Right lobe of liver (tissue), 4 donors: ENCODE measurements at regions not wholly inside any gene's neighbourhood (a gene's known extent, or its start where the extent isn't known, plus 50 kb on each side); places are given as distances from the start of the nearest gene placed in this dataset.

Source experiments
- POLR2A ChIP-seq: fragments of 450-650 bp; IDR thresholded peaks from one replicate; pipeline ENCODE4 v1.6.1; 2017; ENCODE audit warnings: antibody characterized with exemption, mild to moderate bottlenecking
- TF ChIP-seq, protein P1 (sequence below), 4 donors: fragments of 200-600 bp in 3 of 4; fragments of 450-650 bp in 1 of 4; IDR thresholded peaks; one replicate each; pipeline versions ENCODE4 v1.5.1 to v1.8.0; 2016 to 2022; ENCODE audit warnings: antibody characterized with exemption in 4 of 4, mild to moderate bottlenecking in 2 of 4
- donor health status: DM: no; HTN: no; CAD: no.
- donor health status: DM: no; HTN: no; CAD: no.
- donor health status: DM: no; HTN: yes; CAD: no.

DNA sequence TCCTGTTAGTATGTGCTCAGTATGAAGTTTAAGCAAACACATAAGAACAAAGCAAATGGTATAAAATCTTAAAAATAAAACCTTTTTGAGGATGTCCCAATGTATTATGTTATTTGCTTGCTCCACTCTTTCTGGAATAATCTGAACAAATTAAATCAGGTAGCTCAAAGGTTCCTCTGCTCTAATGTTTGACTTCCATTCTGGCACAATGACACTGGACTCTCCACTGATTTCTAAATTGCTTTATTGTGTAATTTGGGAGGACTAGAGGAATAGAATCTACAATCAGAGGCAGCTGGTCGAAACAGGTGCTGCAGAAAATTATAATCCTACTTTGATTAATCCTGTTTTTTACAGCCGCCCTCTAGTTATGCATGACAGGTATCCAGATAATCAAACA lies 523.7 kb upstream of the FOXG1 start:
- TF ChIP-seq, protein P1, sequence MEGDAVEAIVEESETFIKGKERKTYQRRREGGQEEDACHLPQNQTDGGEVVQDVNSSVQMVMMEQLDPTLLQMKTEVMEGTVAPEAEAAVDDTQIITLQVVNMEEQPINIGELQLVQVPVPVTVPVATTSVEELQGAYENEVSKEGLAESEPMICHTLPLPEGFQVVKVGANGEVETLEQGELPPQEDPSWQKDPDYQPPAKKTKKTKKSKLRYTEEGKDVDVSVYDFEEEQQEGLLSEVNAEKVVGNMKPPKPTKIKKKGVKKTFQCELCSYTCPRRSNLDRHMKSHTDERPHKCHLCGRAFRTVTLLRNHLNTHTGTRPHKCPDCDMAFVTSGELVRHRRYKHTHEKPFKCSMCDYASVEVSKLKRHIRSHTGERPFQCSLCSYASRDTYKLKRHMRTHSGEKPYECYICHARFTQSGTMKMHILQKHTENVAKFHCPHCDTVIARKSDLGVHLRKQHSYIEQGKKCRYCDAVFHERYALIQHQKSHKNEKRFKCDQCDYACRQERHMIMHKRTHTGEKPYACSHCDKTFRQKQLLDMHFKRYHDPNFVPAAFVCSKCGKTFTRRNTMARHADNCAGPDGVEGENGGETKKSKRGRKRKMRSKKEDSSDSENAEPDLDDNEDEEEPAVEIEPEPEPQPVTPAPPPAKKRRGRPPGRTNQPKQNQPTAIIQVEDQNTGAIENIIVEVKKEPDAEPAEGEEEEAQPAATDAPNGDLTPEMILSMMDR (IDR thresholded peaks at IDR 0.05): no peak
- no peak for TF ChIP-seq POLR2A
